Spinal cord (tissue), 9 donors: ENCODE measurements at regions not wholly inside any gene's neighbourhood (a gene's known extent, or its start where the extent isn't known, plus 50 kb on each side); places are given as distances from the start of the nearest gene placed in this dataset.

Experiments used
- DNase-seq, 6 donors: peaks; one replicate each; pipeline versions ENCODE4 v3.0.0 to v3.0.0-alpha.2; 2013 to 2015; ENCODE audit warnings: low spot score in 6 of 6, low read depth in 4 of 6
- H3K27ac ChIP-seq: one replicate; pipeline ENCODE4 v1.5.1; 2013; ENCODE audit warnings: low read depth, low read length, control low read depth
- H3K27me3 ChIP-seq: one replicate; pipeline ENCODE4 v1.6.1; 2013; ENCODE audit warnings: low read length; ENCODE audit not compliant: control insufficient read depth, insufficient read depth
- H3K36me3 ChIP-seq: one replicate; pipeline ENCODE4 v1.6.1; 2013; ENCODE audit warnings: low read length; ENCODE audit not compliant: control insufficient read depth, insufficient read depth
- H3K4me1 ChIP-seq: one replicate; pipeline ENCODE4 v1.6.1; 2013; ENCODE audit warnings: low read length; ENCODE audit not compliant: control insufficient read depth, insufficient read depth
- H3K4me3 ChIP-seq: one replicate; pipeline ENCODE4 v1.5.1; 2013; ENCODE audit warnings: low read depth, low read length, control low read depth
- H3K9me3 ChIP-seq: one replicate; pipeline ENCODE4 v1.6.1; 2013; ENCODE audit warnings: low read length; ENCODE audit not compliant: control insufficient read depth, insufficient read depth
- WGBS: methylation state at CpG from one replicate; pipeline ENCODE4 v1.1.5; 2013; ENCODE audit warnings: missing lambda C conversion rate; ENCODE audit not compliant: insufficient coverage; 5-methylcytosine and 5-hydroxymethylcytosine counted together
- donor health status: healthy.

DNA sequence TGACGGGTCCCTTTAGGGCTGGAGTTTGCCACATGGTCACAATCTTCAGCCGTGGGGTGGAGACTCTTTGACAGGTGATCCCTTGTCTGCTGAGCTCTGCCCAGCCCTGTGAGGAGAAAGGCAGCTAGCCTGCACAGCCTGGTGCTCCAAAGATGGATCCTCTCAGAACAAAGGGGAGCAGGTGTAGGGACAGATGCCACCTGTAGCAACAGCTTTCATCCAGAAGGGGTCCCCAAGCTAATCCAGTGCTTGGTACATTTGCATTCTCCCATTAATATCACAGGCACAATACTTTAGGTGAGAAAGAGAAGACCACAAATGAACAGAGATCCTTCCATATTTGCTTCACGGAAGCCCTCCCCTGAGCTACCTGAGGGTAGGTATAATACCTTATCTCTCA, 93.2 kb downstream of the CCDC185 start:
- peaks cover 3% of the 10 kb centered on the region for H3K4me1 ChIP-seq
- no peaks in the 10 kb centered on the region for H3K9me3 ChIP-seq
- no peak overlapping the region for H3K4me3 ChIP-seq
- peaks cover 2% of the 10 kb centered on the region for H3K27me3 ChIP-seq
- H3K27ac ChIP-seq: no peak overlapping the region
- H3K36me3 ChIP-seq: no peaks in the 10 kb centered on the region
- WGBS: 67% methylated on average over 1 of the region's 3 CpGs
- DNase-seq: peak in 2 of 6 donors; percentile 42 to 47

DNA sequence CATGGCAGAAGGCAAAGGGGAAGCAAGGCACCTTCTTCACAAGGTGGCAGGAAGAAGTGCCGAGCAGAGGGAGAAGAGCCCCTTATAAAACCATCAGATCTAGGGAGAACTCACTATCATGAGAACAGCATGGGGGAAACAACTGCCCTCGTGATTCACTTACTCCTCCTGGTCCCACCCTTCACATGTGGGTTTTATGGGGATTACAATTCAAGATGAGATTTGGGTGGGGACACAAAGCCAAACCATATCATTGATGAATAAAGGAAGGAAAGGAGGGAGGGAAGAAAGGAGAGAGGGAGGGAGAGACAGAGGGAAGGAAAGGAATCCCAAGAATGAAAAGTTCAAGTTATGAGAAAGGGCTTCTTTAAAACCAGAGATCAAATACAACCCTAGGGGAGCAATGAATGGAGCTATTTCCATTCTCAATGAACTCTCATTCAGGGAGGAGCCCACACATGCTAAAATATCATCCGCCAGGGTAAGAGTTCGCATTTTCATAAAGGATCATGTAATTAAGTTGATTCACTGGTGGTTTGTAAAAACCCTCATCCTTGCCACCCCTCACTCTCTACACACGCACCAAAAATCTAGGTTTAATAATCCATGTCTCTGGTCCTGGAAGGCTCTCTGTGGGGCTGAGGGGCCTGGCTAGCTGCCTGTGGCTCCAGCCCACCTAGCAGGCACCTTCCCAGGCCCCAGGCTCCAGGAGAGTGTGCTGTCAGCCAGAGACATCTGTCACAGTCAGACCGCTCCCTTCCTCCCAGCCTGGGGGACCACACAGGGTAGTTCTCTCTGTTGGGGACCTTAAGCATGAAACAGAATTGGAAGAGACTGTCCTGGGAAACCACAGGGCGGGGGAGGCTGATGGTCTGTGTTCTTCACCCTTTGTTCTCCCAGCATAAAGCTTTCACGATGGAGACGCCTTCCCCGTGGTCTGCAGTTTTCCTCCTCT, 94.0 kb downstream of the CCDC185 start:
- Histone ChIP-seq H3K27ac (no peak overlapping the region), H3K4me1 (peaks cover 3% of the 10 kb centered on the region), H3K27me3 (peaks cover 2% of the 10 kb centered on the region), H3K4me3 (no peak overlapping the region), H3K36me3 (no peaks in the 10 kb centered on the region), H3K9me3 (no peaks in the 10 kb centered on the region)
- 84% methylated on average over 2 of the region's 10 CpGs for WGBS
- DNase-seq: no peak

DNA sequence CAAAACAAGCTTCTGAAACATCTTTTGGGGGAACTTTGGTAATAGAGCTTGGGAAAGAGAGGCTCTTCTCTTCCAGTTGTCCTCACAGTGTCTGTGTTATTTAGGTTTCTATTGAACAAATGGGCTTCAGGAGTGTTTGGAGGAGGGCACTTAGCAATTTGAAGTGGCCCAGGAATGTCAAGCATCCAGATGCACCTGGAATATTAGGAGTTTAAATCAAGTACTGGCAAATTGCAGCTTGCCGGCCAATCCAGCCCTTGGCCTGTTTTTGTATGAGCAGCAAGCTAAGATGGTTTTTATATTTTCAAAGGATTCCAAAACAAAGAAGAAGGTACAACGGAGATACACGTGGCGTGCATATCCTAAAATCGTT, 94.7 kb downstream of the CCDC185 start:
- no peak overlapping the region for H3K4me3 ChIP-seq
- no peaks in the 10 kb centered on the region for H3K9me3 ChIP-seq
- no peak for DNase-seq
- H3K4me1 ChIP-seq: peaks cover 3% of the 10 kb centered on the region
- peaks cover 2% of the 10 kb centered on the region for H3K27me3 ChIP-seq
- no peak overlapping the region for H3K27ac ChIP-seq
- 93% methylated on average over 2 of the region's 5 CpGs for WGBS
- H3K36me3 ChIP-seq: no peaks in the 10 kb centered on the region

DNA sequence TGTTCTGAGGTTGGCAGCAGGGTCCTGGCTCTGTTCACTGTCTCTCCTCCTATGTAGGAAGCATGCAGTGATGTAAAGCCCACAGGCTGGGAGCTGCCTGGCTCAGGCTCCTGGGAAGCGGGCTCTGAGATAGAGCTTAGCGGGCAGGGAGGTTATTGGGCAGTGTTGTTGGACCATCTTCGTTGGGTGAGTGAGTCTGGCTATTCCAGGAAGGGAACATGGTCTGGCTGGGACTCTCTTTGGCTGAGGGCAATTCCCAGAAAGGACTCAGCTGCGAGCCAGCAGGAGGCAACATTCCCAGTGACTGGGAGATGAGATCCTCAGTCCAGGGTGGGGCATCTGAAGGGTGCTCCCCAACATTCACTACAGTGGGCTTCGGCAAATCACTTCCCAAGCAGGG, 96.2 kb downstream of the CCDC185 start:
- 77% methylated on average over 5 of the region's 5 CpGs for WGBS
- no peaks in the 10 kb centered on the region for H3K36me3 ChIP-seq
- H3K4me1 ChIP-seq: peaks cover 3% of the 10 kb centered on the region

DNA sequence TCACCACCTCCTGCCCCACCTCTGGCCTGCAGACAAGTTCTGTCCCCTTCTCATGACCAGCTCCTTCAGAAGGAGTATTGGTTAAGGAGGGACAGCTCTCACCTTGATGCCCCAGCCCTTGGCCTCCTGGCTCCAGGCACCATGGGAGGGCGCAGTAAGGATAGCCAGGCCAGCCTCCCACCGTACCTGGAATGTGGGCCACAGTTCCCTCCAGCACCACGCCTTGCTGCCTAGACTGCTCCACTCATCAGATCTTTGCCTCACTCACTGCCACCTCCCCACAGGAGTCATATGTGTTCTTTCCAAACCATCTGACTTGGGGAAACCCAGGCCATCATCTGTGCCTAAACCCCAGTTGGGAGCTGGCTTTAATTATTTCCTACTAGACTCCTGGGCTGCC, 97.0 kb downstream of the CCDC185 start:
- peaks cover 3% of the 10 kb centered on the region for H3K4me1 ChIP-seq
- no peak overlapping the region for H3K4me3 ChIP-seq
- no peak overlapping the region for H3K27ac ChIP-seq
- H3K36me3 ChIP-seq: no peaks in the 10 kb centered on the region
- DNase-seq: no peak
- WGBS: 89% methylated on average over 3 of the region's 3 CpGs
- H3K9me3 ChIP-seq: no peaks in the 10 kb centered on the region
- peaks cover 2% of the 10 kb centered on the region for H3K27me3 ChIP-seq

More for the DNA sequence above, 96.2 kb downstream of the CCDC185 start:
- no peak overlapping the region for H3K4me3 ChIP-seq
- no peaks in the 10 kb centered on the region for H3K9me3 ChIP-seq
- DNase-seq: no peak
- H3K27ac ChIP-seq: no peak overlapping the region
- peaks cover 2% of the 10 kb centered on the region for H3K27me3 ChIP-seq
